ENCODE measurements at regions not wholly inside any gene's neighbourhood (a gene's known extent, or its start where the extent isn't known, plus 50 kb on each side); places are given as distances from the start of the nearest gene placed in this dataset.
"Not testable (repeated sequence)": the region's sequence is repeated elsewhere in the genome, so short reads cannot be mapped to it uniquely, and the experiment has no call there.

GRCh38 chr2:237214963-237215362 is 129.3 kb downstream of the COPS8 start:
- DNase-seq (ENCODE audit: low read depth) = no peak

DNA sequence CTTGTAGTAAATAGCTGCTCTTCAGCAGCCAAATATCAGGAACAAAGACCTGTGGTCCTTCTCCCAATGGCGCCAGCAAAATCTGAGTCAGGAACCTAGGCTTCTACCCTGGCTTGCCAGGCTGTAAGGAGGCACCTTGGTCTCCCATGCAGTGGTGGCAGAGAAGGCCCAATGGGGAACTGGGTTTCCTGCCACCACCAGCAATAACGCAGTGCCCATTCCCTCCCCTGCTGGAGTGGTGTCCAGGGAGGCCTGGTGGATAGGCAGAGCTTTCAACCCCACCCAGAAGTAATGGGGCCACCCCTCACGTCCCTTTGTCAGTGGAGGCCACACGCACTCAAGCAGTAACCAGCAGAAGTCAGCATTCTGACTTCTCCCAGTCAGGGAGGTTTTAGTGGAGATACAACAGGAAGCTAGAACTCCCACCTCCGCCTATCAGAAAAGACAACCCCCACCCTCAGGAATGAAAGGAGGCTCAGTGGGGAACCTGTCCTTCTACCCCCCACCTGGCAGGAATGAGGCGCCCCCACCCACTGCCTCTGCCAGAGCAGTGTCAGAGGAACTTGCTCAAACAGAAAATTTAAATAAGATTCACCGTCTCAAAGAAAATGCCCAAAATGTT is 132.4 kb downstream of the COPS8 start:
- no peak for DNase-seq (ENCODE audit: low read depth)

GRCh38 chr2:237218756-237219155 is 133.1 kb downstream of the COPS8 start:
- no peak for DNase-seq (ENCODE audit: low read depth)

DNA sequence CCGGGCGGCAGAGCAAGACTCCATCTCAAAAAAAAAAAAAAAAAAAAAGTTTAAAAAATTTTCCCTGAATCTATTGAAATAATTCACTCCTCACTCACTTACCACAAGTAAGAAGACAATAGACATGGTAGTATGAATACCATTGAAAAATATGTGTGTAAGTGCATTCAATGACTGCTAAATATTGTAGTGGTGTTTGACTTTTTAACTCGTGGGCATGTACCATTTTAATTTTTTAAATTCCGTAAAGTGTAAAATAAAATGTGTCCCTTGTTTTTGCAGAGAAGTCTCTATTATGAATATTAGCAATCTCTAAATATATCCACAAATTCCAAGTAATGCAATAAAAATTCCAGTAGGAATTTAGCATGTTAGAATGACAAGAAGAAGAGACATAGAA is 134.1 kb downstream of the COPS8 start:
- DNase-seq (ENCODE audit: low read depth) = no peak

- no peak for DNase-seq (ENCODE audit: low read depth)
These were observed 135.8 kb downstream of the COPS8 start for GRCh38 chr2:237221443-237221842.

DNA sequence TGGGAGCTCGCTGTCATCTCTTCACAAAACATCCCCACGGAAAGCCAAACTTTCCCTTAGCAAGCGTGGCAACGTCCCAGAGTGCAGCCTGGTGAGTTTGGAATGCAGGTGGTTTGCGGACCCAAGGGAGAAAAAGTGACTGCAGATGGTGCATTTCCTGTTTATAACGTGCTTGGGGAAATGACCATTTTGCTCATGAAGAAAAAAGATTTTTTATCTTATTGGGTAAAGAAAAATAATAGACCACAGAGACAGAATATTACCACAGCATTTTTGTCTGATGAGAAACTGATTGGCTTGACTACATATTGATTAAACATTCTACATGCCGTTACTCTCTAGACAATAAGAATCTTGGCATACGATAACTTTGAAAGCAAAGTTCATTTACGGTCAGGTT is 136.5 kb downstream of the COPS8 start:
- DNase-seq (ENCODE audit: low read depth) = no peak

DNA sequence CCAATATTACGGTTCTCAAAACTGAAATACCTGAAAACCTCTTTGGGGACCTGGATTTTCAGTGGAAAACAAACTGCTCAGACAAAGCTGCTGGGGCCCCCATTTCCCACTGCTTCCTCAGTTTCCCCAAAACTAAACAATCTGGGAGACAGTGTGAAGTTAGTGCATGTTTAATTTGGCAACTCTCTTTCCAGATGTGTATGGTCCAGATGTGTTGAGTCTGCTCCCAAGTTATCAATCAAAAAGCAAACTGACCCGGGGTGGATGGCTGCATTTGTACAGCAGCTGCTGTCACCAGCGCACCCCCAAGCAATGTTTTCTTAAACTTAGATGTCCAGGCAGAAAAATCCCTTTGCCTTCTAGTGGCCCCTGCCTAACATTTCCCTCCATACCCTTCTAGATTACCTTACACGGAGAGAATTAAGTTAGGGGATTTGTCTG is 136.9 kb downstream of the COPS8 start:
- DNase-seq (ENCODE audit: low read depth) = no peak

DNA sequence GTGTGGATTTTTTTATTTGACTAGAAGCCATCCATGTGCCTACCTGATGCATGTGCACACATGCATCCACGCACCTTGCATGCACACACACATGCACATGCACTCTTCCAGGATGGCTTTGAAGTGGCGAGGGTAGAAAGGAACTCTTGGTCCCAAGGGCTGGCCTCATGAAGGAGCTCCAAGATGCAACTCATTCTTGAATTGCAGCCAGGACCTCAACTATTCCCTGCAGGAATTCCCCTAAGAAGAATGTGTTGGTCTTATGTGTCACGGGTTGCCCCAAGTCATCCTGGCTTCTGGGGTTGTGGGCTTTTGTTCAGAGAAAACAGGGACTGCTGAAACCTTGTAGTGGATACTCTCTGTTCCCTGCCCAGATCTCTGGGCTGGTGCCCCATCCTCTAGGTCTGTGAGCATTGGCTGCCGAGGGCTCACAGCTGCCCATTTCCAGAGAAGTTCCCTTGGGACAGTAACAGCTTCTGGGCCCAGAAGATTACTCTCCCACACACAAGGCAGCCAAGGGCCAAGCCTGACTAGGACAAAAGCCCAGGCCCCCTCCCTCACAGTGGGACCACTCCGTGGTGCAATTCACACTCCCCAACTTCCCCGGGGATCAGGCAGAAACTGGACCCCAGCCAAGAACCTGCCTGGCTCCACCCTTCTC is 137.6 kb downstream of the COPS8 start:
- peak; percentile 94 for DNase-seq (ENCODE audit: low read depth)

DNA sequence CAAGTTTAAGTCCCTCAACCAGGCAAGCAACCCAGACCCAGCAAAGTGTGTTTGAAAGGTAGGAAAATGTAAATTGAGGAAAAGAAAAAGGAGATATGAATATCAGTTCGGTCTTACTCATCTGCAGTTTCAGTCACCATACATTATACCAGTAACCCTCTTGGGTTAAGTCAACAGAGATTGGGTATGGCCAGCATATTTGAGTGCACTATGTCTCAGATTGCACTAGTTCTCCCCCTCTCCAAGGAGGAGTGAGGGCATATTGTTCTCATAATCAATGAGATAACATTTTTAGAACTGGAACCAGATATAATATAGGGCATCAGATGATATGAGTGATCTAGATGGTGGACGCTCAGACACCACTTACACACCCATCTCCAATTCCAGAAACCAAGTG is 141.5 kb downstream of the COPS8 start:
- no peak for DNase-seq (ENCODE audit: low read depth)

GRCh38 chr2:237227592-237228280 is 142.0 kb downstream of the COPS8 start:
- peak; percentile 97 for DNase-seq (ENCODE audit: low read depth)

- no peak for DNase-seq (ENCODE audit: low read depth)
These were observed 142.6 kb downstream of the COPS8 start for GRCh38 chr2:237228281-237228625.

- no peak for DNase-seq (ENCODE audit: low read depth)
These were observed 144.2 kb downstream of the COPS8 start for GRCh38 chr2:237229905-237230304.

DNA sequence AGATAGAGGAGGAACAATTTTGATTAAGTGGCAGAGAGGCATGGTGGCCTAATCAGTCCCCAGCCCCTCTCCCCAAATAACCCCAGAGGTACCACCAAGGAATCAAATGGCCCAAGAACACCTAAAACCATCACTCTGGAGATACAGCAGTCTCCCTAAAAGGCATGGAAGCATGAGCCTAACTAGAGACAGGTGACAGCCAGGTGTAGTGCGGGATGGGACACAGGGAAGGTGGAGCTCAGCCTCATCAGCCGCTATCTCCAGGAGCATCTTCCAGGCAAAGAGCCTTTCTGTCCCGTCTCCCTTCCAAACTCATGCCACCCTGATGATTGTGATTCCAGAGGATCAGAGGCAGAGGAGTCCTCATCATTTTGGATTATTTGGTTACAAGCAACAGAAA is 144.7 kb downstream of the COPS8 start:
- no peak for DNase-seq (ENCODE audit: low read depth)

- DNase-seq (ENCODE audit: low read depth) = no peak
These were observed 145.9 kb downstream of the COPS8 start for GRCh38 chr2:237231593-237231992.

DNA sequence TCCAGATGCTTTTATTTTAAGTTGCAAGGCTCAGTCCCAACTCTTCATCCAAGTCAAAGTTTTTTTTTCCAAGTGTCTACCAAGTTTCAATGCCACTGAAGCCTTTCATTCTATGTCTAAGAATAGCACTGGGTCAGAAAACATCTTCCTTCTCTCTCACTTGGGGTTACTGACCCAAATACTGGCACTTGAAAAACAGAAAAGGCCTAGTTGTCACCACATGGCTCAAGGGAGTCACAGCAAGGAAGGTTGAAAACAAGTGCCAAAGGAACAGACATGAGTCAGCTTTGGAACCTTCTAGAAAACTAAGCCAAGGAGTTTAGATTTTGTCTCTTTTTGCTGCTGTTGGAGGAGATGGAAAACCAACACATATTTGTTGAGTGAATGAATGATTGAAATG is 146.5 kb downstream of the COPS8 start:
- DNase-seq (ENCODE audit: low read depth) = no peak

GRCh38 chr2:237234268-237234667 is 148.6 kb downstream of the COPS8 start:
- DNase-seq (ENCODE audit: low read depth) = peak; percentile 58

- DNase-seq (ENCODE audit: low read depth) = peak; percentile 82
These were observed 149.8 kb downstream of the COPS8 start for GRCh38 chr2:237235383-237236095.

GRCh38 chr2:237236188-237236587 is 150.5 kb downstream of the COPS8 start:
- DNase-seq (ENCODE audit: low read depth) = peak; percentile 55

DNA sequence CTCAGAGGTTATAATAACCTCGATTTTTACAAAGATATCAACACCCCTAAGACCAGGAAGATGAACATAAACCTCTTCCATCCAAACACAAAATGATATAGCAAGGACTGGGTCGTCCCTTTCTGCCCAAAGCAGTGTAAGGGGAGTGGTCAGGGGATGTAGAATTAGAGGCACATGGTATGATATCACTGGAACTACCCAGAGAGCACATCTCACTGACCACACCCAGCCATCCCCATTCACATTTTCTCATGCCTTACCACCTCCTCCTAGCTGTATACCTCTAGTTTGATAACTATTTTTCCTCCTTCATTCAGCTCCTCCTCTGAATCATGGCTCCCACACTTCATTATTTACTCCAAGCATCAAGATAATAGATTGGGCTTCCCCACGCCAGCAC is 152.6 kb downstream of the COPS8 start:
- DNase-seq (ENCODE audit: low read depth) = no peak

GRCh38 chr2:237240252-237240651 is 154.6 kb downstream of the COPS8 start:
- no peak for DNase-seq (ENCODE audit: low read depth)

- not testable (repeated sequence) for DNase-seq (ENCODE audit: low read depth)
These were observed 155.2 kb downstream of the COPS8 start for GRCh38 chr2:237240868-237241267.

- DNase-seq (ENCODE audit: low read depth) = no peak
These were observed 156.4 kb downstream of the COPS8 start for GRCh38 chr2:237242091-237242536.
